Liver (tissue), 8 donors: ENCODE measurements at regions not wholly inside any gene's neighbourhood (a gene's known extent, or its start where the extent isn't known, plus 50 kb on each side); places are given as distances from the start of the nearest gene placed in this dataset.

Source experiments
- DNase-seq: peaks from one replicate; pipeline ENCODE4 v3.0.0-alpha.2; 2017; ENCODE audit warnings: low spot score
- H3K27ac ChIP-seq, 2 donors: one replicate each; pipeline ENCODE4 v1.7.0; 2013; ENCODE audit warnings: inconsistent platforms in 2 of 2, low read length in 2 of 2, control low read depth in 1 of 2, low read depth in 1 of 2, mild to moderate bottlenecking in 1 of 2
- H3K27me3 ChIP-seq, 4 donors: one replicate each; pipeline versions ENCODE4 v1.6.1 to v1.7.0; 2013; ENCODE audit warnings: low read length in 3 of 4, inconsistent platforms in 1 of 4, mild to moderate bottlenecking in 1 of 4, moderate library complexity in 1 of 4; ENCODE audit not compliant: control insufficient read depth in 4 of 4, insufficient read depth in 4 of 4
- H3K36me3 ChIP-seq, 4 donors: one replicate each; pipeline versions ENCODE4 v1.6.1 to v1.7.0; 2013; ENCODE audit warnings: low read length in 3 of 4, mild to moderate bottlenecking in 3 of 4, low read depth in 1 of 4, moderate library complexity in 1 of 4; ENCODE audit not compliant: control insufficient read depth in 4 of 4, insufficient read depth in 3 of 4
- H3K4me1 ChIP-seq, 4 donors: one replicate each; pipeline versions ENCODE4 v1.6.1 to v1.7.0; 2013; ENCODE audit warnings: low read length in 3 of 4, mild to moderate bottlenecking in 3 of 4, moderate library complexity in 1 of 4; ENCODE audit not compliant: control insufficient read depth in 4 of 4, insufficient read depth in 4 of 4
- H3K4me3 ChIP-seq, 3 donors: one replicate each; pipeline versions ENCODE4 v1.6.1 to v1.7.0; 2013; ENCODE audit warnings: low read length in 3 of 3, control low read depth in 1 of 3, low read depth in 1 of 3, mild to moderate bottlenecking in 1 of 3
- H3K9ac ChIP-seq, 2 donors: one replicate each; pipeline ENCODE4 v1.7.0; 2013; ENCODE audit warnings: low read length in 2 of 2, mild to moderate bottlenecking in 2 of 2, moderate library complexity in 2 of 2, control low read depth in 1 of 2, low read depth in 1 of 2
- H3K9me3 ChIP-seq, 4 donors: one replicate each; pipeline versions ENCODE4 v1.6.1 to v1.7.0; 2013; ENCODE audit warnings: low read length in 3 of 4; ENCODE audit not compliant: control insufficient read depth in 4 of 4
- ATF3 ChIP-seq: IDR thresholded peaks from 2 replicates; pipeline ENCODE4 v1.6.1; 2016; ENCODE audit warnings: antibody characterized with exemption
- CTCF ChIP-seq: fragments of 150-350 bp; IDR thresholded peaks from 2 replicates; pipeline ENCODE4 v1.5.1; 2017; ENCODE audit warnings: improper control_type of control experiment, low read depth, low read length; ENCODE audit not compliant: missing input control
- EGR1 ChIP-seq, 2 donors: IDR thresholded peaks; 2 replicates each; pipeline ENCODE4 v1.6.1; 2016 to 2018; ENCODE audit warnings: antibody characterized with exemption in 2 of 2, low read depth in 2 of 2
- FOXA1 ChIP-seq: IDR thresholded peaks from 2 replicates; pipeline ENCODE4 v1.6.1; 2016; ENCODE audit warnings: antibody characterized with exemption
- FOXA2 ChIP-seq: IDR thresholded peaks from 2 replicates; pipeline ENCODE4 v1.6.1; 2016; ENCODE audit warnings: antibody characterized with exemption
- HNF4A ChIP-seq, 2 donors: conservative IDR thresholded peaks; 2 replicates each; pipeline ENCODE4 v1.6.1; 2016; ENCODE audit warnings: antibody characterized with exemption in 2 of 2, mild to moderate bottlenecking in 2 of 2
- HNF4G ChIP-seq: IDR thresholded peaks from 2 replicates; pipeline ENCODE4 v1.6.1; 2016; ENCODE audit warnings: antibody characterized with exemption
- JUND ChIP-seq, 2 donors: IDR thresholded peaks; 2 replicates each; pipeline ENCODE4 v1.6.1; 2016; ENCODE audit warnings: antibody characterized with exemption in 2 of 2
- MAX ChIP-seq: IDR thresholded peaks from 2 replicates; pipeline ENCODE4 v1.6.1; 2016; ENCODE audit warnings: antibody characterized with exemption
- NR2F2 ChIP-seq: IDR thresholded peaks from 2 replicates; pipeline ENCODE4 v1.6.1; 2016; ENCODE audit warnings: antibody characterized with exemption
- RXRA ChIP-seq, 2 donors: IDR thresholded peaks; 2 replicates each; pipeline ENCODE4 v1.6.1; 2017 to 2018; ENCODE audit warnings: antibody characterized with exemption in 2 of 2, mild to moderate bottlenecking in 1 of 2
- SP1 ChIP-seq: IDR thresholded peaks from 2 replicates; pipeline ENCODE4 v1.6.1; 2018; ENCODE audit warnings: antibody characterized with exemption, mild to moderate bottlenecking
- TAF1 ChIP-seq: conservative IDR thresholded peaks from 2 replicates; pipeline ENCODE4 v1.6.1; 2016; ENCODE audit warnings: antibody characterized with exemption, mild to moderate bottlenecking
- ZBTB33 ChIP-seq: IDR thresholded peaks from 2 replicates; pipeline ENCODE4 v1.6.1; 2016; ENCODE audit warnings: antibody characterized with exemption
- WGBS: extraction: QIAGEN DNeasy Blood & Tissue Kit; methylation state at CpG from one replicate; pipeline ENCODE4 v1.1.7; 2013; 5-methylcytosine and 5-hydroxymethylcytosine counted together
- donor health status: healthy.
- donor health status: healthy.
- donor health status: healthy.
- donor health status: healthy.
- donor health status: healthy.

GRCh38 chr12:105538880-105539279, 208.4 kb downstream of the C12orf75 start:
- H3K9me3 ChIP-seq = peaks cover 0 to 4% (median 2%) of the 10 kb centered on the region in 4 donors
- H3K4me3 ChIP-seq = no peak overlapping the region
- WGBS = 89% methylated on average over 10 of the region's 10 CpGs
- no peak for DNase-seq
- no peaks in the 10 kb centered on the region for H3K27me3 ChIP-seq
- TF ChIP-seq RXRA (IDR thresholded peaks at IDR 0.05) (no peak), MAX (no peak), ZBTB33 (no peak), FOXA2 (no peak), HNF4A (conservative IDR thresholded peaks at IDR 0.05) (no peak), ATF3 (no peak), FOXA1 (no peak), EGR1 (IDR thresholded peaks at IDR 0.05; ENCODE audit: low read depth in 2 of 2) (no peak), CTCF (no peak), SP1 (no peak), NR2F2 (no peak), JUND (IDR thresholded peaks at IDR 0.05) (no peak)
- H3K4me1 ChIP-seq = no peaks in the 10 kb centered on the region
- H3K27ac ChIP-seq = no peak overlapping the region
- H3K9ac ChIP-seq = no peak overlapping the region
- H3K36me3 ChIP-seq = no peaks in the 10 kb centered on the region

GRCh38 chr12:105539735-105540134, 209.2 kb downstream of the C12orf75 start:
- Histone ChIP-seq H3K9me3 (peaks cover 0 to 3% (median 0%) of the 10 kb centered on the region in 4 donors), H3K9ac (no peak overlapping the region), H3K4me1 (no peaks in the 10 kb centered on the region), H3K36me3 (no peaks in the 10 kb centered on the region), H3K4me3 (no peak overlapping the region), H3K27ac (no peak overlapping the region), H3K27me3 (no peaks in the 10 kb centered on the region)
- TF ChIP-seq HNF4G = no peak
- no peak for TF ChIP-seq CTCF
- no peak for TF ChIP-seq TAF1
- TF ChIP-seq ATF3 = no peak
- 67% methylated on average over 3 of the region's 3 CpGs for WGBS
- DNase-seq = no peak
